Hindlimb muscle (tissue), 1 donor: ENCODE measurements at regions not wholly inside any gene's neighbourhood (a gene's known extent, or its start where the extent isn't known, plus 50 kb on each side); places are given as distances from the start of the nearest gene placed in this dataset.

Experiments
- DNase-seq: peaks from one replicate; pipeline ENCODE4 v3.0.0-alpha.2; 2013

DNA sequence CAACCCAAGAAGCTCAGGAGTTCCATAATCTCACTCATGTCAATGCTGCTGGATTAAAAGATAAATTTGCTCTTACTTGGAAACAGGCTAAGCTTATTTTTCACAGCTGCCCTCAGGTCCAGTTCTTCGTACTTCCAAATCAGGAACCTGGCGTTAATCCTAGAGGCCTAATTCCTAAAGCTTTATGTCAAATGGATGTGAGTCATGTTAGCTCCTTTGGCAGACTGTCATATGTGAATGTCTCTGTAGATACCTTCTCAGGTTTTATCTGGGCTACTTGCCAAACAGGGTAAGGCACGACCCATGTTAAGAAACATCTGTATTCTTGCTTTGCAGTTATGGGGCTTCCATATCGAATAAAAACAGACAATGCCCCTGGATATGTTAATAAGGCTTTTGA, 504.6 kb downstream of the ALG10 start:
- no peak for DNase-seq

DNA sequence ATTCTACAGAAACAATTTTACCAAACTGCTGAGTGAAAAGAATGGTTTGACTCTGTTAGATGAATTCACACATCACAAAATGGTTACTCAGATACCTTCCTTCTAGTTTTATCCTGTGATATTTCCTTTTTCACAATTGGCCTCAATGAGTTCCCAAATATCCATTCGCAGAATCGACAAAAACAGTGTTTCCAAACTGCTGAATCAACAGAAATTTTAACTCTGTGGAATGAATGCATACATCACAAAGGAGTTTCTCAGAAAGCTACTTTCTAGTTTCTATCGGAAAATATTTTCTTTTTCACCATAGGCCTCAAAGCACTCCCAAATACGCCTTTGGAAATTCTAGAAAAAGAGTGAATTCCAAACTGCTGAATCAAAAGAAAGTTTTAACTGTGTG, 525.0 kb downstream of the ALG10 start:
- DNase-seq, result no peak

DNA sequence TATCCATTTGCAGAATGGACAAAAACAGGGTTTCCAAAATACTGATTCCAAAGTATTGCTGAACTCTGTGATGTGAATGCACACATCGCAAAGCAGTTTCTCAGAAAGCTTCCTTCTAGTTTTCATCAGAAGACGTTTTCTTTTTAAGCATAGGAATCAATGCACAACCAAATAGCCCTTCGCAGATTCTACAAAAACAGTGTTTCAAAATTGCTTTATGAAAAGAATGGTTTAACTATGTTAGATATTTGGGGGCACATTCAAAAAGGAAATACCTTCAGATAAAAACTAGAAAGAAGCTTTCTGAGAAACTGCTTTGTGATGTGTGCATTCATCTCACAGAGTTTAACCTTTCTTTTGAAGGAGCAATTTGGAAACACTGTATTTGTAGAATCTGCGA, 569.7 kb downstream of the ALG10 start:
- DNase-seq, result no peak

DNA sequence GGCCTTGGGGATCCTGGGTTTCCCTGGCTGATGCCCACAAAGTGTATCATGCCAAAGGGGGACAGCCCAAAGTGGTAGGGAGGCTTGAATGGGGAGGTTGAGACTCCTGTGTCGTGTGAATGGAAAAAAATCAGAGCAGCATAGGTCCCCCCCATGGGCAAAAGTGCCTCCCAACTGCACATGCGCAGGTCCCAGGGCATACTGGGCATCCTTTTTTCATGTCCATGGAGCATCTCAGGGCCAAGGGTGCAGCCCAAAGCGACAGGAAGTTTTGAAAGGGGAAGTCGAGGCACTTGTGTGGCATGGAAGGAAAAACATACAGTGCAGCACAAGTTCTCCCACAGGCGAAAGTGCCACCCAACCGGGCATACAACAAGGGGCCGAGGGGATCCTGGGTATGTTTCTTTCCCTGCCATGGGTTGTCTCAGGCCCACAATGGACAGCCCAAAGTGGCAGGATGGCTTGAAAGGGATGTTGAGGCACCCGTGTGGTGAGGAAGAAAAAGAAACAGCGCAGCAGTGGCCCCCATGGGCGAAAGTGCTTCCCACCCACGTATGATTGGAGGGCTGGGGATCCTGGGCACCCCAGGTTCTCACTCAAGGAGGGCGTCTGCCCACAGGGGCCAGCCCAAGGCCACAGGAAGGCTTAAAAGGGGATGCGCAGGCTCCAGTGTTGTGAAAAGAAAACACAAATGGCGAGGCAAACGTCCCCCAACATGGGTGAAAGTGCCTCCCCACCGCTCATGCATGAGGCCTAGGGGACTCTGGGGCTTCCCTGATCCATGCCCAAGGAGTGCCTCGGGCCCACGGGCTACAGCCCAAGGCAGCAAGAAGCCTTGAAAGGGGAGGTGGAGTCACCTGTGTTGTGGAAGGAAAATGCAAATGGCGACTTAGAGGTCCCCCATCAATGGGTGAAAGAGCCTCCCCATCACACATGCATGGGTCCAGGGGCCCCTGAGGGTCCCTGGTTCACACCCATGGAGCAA, 573.7 kb downstream of the ALG10 start:
- no peak for DNase-seq

DNA sequence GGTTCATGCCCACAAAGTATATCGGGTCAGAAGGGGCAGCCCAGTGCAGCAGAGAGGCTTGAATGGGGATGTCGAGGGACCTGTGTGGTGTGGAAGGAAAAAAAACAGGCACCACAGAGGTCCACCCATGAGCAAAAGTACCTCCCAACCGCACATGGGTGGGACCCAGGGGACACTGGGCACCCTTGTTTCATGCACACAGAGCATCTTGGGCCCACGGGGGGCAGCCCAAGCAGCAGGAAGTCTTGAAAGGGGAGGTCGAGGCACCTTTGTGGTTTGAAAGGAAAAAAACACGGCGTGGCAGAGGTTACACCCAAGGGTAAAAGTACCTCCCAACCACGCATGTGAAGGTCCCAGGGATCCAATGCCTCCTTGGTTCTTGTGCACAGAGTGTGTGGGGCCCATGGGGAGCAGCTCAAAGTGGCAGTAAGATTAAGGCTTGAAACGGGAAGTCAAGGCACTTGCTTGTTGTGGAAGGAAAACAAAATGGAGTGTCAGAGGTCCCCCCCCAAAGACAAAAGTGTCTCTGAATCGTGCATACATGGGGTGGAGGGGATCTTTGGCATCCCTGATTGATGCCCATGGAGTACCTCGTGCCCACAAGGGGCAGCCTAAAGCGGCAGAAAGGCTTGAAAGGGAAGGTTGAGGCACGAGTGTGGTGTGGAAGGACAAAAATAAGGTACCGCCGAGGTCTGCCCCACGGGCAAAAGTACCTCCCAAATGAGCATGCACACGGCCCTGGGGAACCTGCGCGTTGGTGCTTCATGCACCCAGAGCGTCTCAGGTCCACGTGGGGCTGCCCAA, 575.5 kb downstream of the ALG10 start:
- no peak for DNase-seq

DNA sequence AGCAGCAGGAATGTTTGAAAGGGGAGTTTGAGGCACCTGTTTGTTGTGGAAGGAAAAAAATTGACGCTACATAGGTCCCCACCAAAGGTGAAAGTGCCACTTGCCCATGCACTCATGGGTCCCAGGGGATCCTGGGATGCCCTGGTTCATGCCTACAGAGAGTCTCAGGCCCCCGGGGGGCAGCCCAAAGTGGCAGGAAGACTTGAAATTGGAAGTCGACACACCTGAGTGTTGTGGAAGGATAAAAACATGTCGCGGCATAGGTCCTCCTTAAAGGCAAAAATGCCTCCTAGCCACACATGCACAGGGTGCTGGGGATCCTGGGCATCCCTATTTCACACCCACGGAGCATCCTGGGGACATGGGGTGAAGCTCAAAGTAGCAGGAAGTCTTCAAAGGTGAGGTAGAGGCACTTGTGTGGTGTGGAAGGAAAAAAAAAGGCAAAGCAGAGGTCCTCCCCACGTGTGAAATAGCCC, 576.1 kb downstream of the ALG10 start:
- no peak for DNase-seq

DNA sequence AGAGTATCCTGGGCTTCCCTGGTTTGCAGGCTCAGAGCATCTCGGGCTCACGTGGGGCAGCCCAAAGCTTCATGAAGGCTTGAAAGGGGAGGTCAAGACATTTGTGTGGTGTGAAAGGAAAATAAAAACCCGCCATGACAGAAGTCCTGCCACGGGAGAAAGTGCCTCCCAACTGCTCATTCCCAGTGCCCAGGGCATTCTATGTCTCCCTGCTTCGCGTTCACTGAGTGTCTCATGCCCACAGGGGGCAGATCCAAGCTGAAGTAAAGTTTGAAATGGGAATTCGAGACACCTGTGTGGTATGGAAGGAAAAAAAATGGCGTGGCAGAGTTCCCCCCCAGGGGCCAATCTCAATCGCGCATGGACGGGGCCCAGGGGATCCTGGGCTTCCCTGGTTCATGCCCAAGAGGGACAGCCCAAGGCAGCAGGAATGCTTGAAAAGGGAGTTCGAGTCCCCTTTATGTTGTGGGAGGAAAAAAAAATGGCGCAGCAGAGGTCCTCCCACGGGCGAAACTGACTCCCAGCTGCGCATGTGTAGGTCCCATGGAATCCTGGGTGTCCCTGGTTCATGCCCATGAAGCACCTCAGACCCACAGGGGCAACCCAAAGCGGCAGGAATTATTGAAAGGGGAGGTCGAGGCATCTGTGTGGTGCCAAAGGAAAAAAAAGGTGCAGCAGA, 576.7 kb downstream of the ALG10 start:
- DNase-seq, result no peak

DNA sequence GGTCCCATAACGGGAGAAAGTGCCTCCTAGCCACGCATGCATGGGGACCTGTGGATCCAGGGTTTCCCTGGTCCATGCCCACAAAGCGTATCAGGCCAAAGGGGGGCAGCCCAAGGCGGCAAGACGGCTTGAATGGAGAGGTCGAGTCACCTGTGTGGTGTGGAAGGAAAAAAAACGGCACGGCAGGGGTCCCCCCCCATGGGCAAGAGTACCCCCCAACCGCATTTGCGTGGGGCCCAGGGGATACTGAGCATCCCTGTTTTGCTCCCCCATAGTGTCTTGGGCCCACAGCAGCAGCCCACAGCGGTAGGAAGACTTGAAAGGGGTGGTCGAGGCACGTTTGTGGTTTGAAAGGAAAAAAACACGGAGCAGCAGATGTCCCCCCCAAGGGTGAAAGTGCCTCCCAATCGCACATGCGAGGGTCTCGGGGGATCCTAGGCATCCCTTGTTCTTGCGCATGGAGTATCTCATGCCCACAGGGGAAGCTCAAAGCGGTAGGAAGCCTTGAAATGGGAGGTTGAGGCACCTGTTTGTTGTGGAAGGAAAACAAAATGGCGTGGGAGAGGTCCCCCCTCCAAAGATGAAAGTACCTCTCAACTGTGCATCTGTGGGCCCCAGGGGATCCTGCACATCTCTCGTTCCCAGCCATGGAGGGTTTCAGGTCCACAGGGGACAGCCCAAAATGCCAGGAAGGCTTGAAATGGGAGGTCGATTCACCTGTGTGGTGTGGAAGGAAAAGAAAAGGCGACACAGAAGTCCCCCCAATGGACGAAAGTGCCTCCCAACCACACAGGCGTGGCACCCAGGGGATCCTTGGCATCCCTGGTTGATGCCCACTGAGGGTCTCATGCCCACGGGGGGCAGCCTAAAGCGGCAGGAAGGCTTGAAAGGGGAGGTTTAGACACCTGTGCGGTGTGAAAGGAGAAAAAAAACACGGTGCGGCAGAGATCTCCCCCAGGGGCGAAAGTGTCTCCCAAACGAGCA, 577.5 kb downstream of the ALG10 start:
- DNase-seq, result no peak

DNA sequence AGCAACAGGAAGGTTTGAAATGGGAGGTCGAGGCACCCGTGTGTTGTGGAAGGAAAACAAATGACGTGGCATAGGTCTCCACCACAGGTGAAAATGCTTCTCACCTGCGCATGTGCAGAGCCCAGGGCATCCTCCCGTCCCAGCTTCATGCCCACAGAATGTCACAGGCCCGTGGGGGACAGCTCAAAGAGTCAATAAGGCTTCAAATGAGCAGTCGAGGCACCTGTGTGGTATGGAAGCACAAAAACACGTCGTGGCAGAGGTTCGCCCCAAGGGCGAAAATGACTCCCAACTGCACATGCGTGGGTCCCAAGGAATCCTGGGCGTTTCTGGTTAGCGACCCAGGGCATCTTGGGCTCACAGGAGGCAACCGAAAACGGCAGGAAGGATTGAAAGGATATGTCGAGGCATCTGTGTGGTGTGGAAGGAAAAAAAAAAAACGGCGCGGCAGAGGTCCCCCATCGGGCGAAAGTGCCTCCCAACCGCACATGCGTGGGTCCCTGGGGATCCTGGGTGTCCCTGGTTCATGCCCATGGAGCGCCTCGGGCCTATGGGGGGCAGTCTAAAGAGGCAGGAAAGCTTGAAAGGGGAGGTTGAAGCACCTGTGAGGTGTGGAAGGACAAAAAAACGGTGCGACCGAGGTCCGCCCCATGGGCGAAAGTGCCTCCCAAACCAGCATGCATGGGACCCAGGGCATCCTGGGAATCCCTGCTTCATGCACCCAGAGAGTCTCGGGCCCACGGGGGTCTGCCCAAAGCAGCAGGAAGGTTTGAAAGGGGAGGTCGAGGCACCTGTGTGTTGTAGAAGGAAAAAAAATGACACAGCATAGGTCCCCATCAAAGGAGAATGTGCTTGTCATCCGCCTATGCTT, 578.5 kb downstream of the ALG10 start:
- DNase-seq, result no peak

DNA sequence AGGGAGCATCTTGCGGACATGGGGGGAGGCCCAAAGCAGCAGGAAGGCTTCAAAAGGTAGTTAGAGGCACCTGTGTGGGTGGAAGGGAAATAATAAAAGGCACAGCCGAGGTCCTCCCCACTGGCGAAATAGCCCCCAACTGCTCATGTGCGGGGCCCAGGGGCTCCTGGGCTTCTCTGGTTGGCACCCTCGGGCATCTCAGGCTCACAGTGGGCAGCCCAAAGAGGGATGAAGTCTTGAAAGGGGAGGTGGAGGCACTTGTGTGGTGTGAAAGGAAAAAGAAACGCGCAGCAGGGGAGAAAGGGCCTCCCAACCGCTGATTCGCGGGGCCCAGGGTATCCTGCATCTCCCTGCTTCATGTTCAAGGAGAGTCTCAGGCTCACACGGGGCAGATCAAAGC, 579.4 kb downstream of the ALG10 start:
- no peak for DNase-seq

DNA sequence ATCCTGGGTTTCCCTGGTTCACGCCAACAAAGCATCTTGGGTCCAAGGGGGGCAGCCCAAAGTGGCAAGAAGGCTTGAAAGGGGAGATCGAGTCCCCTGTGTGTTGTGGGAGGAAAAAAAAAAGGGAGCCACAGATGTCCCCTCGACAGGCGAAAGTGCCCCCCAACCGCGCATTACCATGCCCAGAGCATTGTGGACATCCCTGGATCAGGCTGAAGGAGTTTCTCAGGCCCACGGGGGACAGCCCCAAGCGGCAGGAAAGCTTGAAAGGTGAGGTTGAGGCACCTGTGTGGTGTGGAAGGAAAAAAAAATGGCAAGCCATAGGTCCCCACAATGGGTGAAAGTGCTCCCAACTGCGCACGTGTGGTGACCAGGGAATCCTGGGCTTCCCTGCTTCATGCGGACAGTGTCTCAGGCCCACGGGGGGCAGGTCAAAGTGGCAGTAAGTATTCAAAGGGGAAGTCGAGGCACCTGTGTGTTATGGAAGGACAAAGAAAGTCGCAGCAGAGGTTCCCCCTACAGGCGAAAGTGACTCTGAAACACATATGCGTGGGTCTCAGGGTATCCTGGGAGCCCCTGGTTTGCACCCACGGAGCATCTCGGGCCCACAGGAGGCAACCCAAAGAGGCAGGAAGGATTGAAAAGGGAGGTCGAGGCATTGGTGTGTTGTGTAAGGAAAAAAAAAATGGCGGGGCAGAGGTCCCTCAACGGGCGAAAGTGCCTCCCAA, 580.1 kb downstream of the ALG10 start:
- no peak for DNase-seq

DNA sequence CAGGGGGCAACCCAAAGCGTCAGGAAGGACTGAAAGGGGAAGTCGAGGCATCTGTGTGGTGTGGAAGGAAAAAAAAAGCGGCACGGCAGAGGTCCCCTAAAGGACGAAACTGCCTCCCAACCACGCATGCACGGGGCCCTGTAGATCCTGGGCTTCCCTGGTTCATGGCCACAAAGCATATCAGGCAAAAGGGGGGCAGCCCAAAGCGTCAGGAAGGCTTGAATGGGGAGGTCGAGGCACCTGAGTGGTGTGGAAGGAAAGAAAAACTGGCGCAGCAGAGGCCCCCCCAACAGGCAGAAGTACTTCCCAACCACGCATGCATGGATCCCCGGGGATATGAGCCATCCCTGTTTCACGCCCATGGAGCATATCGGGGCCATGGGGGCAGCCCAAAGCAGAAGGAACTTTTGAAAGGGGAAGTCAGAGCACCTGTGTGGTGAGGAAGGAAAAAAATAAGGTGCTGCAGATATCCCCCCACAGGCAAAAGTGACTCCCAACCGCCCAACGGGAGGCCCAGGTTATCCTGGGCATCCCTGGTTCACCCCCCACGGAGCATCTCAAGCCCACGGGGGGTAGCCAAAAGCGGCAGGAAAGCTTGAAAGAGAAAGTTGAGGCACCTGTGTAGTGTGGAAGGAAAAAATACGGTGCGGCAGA, 581.2 kb downstream of the ALG10 start:
- no peak for DNase-seq

DNA sequence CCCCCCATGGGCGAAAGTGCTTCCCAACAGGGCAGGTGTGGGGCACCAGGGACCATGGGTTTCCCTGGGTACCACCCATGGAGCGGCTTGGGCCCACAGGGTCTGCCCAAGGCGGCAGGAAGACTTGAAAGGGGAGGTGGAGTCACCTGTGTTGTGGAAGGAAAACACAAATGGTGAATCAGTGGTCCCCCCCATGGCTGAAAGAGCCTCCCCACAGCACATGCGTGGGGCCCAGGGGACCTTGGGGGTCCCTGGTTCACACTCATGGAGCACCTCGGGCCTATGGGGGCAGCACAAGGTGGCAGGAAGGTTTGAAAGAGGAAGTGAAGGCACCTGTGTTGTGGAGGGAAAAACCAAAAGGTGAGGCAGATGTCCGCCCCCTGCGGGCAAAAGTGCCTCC, 581.9 kb downstream of the ALG10 start:
- no peak for DNase-seq

DNA sequence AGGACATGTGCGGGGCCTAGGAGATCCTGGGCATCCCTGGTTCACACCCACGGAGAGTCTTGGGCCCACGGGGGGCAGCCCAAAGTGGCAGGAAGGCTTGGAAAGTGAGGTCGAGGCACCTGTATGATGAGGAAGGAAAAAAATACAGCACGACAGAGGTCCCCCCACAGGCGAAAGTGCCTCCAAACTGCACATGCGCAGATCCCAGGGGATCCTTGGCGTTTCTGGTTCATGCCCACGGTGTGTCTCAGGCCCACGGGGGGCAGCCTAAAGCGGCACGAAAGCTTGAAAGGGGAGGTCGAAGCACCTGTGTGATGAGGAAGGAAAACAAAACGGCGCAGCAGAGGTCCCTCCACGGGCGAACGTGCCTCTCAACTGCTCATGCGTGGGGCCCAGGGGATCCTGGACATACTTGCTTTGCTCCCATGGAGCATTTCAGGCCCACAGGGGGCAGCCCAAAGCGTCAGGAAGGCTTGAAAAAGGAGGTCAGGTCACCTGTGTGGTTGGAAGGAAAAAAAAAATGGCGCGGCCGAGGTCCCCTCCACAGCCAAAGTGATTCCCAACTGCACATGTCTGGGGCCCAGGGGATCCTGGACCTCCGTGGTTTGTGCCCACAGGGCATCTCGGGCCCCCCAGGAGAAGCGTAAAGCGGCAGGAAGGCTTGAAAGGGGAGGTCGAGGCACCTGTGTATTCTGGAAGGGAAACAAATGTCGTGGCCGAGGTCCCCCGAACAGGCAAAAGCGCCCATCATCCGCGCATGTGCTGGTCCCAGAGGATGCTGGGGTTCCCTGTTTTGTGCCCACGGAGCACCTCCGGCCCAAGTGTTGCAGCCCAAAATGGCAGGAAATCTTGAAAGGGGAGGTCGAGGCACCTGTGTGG, 582.6 kb downstream of the ALG10 start:
- DNase-seq, result no peak

DNA sequence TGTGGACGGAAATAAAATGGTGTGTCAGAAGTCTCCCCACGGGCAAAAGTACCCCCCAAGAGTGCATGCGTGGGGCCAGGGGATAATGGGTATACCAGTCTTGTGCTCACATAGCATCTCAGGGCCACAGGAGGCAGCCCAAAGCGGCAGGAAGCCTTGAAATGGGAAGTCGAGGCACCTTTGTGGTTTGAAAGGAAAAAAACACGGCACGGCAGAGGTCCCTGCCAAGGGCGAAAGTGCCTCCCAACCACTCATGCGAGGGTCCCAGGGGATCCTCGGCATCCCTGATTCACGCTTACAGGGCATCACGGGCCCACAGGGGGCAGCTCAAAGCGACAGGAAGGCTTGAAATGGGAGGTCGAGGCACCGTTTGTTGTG, 583.2 kb downstream of the ALG10 start:
- no peak for DNase-seq

DNA sequence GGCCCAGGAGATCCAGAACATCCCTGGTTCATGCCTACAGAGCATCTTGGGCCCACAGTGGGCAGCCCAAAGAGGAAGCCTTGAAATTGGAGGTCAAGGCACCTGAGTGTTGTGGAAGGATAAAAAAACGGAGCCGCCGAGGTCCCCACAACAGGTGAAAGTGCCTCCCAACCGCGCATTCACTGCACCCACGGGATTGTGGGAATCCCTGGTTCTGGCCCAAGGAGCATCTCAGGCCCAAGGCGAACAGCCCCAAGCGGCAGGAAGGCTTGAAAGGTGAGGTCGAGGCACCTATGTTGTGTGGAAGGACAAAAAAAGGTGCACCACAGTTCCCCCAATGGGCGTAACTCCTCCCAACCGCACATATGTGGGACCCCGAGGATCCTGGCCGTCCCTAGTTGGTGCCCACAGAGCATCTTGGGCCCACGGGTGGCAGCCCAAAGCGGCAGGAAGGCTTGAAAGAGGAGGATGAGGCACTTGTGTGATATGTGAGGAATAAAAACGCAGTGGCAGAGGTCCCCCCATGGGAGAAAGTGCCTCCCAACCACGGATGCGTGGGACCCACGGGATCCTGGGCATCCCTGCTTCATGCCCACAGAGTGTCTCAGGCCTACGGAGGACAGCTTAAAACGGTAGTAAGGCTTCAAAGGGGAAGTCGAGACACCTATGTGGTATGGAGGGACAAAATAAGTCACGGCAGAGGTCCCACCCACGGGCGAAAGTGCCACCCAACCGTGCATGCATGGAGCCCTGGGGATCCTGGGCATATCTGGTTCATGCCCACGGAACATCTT, 583.9 kb downstream of the ALG10 start:
- no peak for DNase-seq

DNA sequence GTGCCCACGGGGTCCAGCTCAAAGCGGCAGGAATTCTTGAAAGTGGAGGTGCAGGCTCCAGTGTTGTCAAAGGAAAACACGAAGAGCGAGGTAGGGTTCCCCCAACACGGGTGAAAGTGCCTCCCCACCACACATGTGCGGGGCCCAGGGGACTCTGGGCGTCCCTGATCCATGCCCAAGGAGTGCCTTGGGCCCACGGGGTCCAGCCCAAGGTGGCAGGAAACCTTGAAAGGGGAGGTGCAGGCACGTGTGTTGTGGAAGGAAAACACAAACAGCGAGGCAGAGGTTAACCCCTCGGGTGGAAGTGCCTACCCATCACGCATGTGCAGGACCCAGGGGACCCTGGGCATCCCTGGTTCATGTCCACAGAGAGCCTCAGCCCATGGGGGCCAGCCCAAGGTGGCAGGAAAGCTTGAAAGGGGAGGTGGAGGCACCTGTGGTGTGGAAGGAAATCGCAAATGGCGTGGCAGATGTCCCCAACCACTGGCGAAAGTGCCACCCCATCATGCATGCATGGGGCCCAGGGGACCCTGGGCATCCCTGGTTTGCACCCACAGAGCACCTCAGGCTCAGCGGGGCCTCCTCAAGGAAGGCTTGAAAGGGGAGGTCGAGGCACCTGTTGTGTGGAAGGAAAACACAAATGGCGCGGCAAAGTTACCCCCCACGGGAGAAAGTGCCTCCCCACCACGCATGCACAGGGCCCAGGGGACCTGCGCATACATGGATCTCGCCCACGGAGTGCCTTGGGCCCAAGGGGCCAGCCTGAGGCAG, 584.6 kb downstream of the ALG10 start:
- peak; percentile 0 for DNase-seq
